ENCODE measurements at regions not wholly inside any gene's neighbourhood (a gene's known extent, or its start where the extent isn't known, plus 50 kb on each side); places are given as distances from the start of the nearest gene placed in this dataset.

DNA sequence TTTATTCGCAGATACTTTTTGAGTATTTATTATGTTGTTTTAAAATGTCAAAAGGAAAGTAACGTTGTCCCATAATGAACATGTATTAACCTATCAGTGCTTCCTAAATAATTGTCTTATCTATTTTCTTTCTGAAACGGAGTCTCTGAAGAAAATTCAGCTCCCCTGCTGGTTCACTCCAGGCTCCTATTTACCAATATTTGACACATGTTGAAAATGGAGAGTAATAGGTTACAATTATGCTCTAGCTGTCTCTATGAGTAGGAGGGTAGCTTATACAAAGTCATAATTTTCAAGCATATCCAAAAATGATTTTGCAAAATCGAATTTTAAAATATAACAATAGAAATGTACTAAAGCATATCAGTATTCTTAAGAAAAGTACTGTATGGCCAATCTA is 844.1 kb downstream of the CDH18 start:
- no peak for DNase-seq (ENCODE audit: low read depth, low spot score)
- TF ChIP-seq, protein P1, sequence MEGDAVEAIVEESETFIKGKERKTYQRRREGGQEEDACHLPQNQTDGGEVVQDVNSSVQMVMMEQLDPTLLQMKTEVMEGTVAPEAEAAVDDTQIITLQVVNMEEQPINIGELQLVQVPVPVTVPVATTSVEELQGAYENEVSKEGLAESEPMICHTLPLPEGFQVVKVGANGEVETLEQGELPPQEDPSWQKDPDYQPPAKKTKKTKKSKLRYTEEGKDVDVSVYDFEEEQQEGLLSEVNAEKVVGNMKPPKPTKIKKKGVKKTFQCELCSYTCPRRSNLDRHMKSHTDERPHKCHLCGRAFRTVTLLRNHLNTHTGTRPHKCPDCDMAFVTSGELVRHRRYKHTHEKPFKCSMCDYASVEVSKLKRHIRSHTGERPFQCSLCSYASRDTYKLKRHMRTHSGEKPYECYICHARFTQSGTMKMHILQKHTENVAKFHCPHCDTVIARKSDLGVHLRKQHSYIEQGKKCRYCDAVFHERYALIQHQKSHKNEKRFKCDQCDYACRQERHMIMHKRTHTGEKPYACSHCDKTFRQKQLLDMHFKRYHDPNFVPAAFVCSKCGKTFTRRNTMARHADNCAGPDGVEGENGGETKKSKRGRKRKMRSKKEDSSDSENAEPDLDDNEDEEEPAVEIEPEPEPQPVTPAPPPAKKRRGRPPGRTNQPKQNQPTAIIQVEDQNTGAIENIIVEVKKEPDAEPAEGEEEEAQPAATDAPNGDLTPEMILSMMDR (IDR thresholded peaks at IDR 0.05; ENCODE audit: low read depth, low read length) = no peak
- in situ Hi-C loops (cut with HindIII; ENCODE audit: low sequenced_read_pairs) = no loop called here
- H3K4me3 ChIP-seq (ENCODE audit: low read depth, low read length) = no peak overlapping the region

DNA sequence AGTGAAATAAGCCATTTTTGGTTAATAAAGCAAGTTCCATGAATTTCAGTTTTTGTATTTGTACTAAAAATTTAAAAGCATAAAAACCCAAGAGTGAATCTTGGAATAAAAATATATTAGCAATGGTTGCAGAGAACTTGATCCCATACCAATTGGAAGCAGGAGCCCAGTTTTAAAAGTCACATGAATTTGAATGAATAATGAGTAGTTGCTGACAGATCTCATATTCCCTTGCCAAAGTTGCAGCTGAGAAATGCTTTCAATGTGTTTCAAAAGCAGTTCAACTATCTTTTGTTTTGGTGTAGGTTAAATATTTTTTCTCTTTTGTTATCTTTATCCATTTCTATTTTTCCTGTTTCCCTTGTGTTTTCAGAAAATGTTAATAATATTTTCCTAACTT is 818.6 kb downstream of the CDH18 start:
- no peak overlapping the region for H3K4me3 ChIP-seq (ENCODE audit: low read depth, low read length)
- in situ Hi-C loops (cut with HindIII; ENCODE audit: low sequenced_read_pairs) = no loop called here
- TF ChIP-seq, protein P1 (IDR thresholded peaks at IDR 0.05; ENCODE audit: low read depth, low read length) = no peak
- no peak for DNase-seq (ENCODE audit: low read depth, low spot score)

DNA sequence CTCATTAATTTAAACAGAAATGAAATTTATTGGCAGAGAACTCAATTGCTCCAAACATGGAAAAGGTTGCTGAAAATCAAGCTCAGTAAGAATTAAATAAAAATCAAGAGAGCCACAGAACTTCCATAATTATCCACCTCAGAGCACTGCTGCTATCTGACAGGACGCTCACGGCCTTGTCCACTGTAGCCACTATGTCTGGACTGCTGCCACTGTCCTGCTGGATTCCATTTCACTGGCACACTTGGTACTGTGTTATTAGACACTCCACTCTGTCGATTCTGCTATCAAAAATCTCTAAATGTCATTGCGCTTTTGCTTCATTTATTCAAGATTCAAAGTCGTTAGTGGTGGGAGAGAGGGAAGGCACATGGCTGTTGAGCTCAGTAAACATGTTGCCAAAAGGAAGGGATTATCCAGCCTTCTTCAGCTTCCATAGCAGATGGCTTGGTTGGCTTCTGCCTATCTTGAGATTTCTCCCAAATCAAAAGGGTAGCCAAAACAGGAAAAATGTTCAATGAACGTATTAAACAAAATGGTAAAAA is 815.0 kb downstream of the CDH18 start:
- DNase-seq (ENCODE audit: low read depth, low spot score) = no peak
- TF ChIP-seq, protein P1 (IDR thresholded peaks at IDR 0.05; ENCODE audit: low read depth, low read length) = no peak
- in situ Hi-C loops (cut with HindIII; ENCODE audit: low sequenced_read_pairs) = no loop called here
- H3K4me3 ChIP-seq (ENCODE audit: low read depth, low read length) = no peak overlapping the region

DNA sequence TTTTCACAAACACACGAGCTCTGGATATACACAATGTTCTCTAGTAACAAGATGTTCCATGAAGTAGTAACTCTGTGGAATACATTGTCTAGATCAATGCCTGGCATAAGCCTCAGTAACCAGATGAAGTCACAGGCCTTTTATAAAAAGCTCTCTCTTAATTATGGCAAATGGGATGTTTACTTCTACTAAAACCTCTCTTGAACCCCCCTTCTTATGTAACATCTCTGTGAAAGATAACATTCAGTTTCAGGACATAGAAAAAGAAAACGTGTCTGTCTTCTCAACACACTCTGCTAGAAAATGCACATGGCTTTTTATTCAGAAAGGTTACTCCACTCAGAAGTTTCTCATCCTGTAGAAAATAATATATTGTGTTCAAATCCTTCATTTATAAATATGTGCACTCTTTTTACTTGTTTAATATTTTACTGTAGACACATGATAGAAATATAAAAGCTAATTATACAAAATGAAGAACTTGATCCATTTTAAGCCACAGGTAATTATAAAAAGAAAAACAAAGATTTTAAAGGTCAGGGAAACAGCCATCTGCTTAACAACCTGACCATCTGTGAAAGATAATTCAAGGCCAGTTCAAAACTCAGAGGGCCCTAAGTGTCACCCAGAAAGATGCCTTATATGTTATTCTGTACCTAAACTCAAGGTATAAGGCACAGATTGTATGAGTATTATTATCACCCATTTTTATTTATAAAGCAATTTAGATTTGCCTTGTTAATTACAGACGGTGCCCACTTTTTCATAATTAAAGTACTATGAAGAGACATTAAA is 812.0 kb downstream of the CDH18 start:
- TF ChIP-seq, protein P1 (IDR thresholded peaks at IDR 0.05; ENCODE audit: low read depth, low read length) = no peak
- in situ Hi-C loops (cut with HindIII; ENCODE audit: low sequenced_read_pairs) = no loop called here
- no peak for DNase-seq (ENCODE audit: low read depth, low spot score)

DNA sequence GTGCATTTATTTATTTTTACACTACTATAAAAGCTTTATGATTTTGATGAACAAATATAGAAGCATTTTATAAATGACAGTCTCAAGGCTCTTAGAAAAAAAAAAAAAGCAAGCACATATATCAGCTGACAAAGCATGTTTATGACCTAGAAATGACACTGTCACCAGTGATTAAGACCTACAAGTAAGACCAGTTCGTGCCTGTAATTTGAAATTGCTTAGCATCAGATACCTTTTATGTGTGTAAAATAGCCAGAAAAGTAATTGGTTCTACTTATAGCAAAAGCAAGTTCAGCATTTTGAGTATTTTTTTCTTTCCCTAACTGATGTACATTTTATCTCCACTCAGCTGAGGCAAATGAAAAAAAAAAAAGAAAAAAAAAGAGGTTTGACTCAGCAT is 808.4 kb downstream of the CDH18 start:
- DNase-seq (ENCODE audit: low read depth, low spot score) = no peak
- in situ Hi-C loops (cut with HindIII; ENCODE audit: low sequenced_read_pairs) = no loop called here
- TF ChIP-seq, protein P1 (IDR thresholded peaks at IDR 0.05; ENCODE audit: low read depth, low read length) = no peak
- H3K4me3 ChIP-seq (ENCODE audit: low read depth, low read length) = no peak overlapping the region

More for the DNA sequence above, 812.0 kb downstream of the CDH18 start:
- H3K4me3 ChIP-seq (ENCODE audit: low read depth, low read length) = no peak overlapping the region

DNA sequence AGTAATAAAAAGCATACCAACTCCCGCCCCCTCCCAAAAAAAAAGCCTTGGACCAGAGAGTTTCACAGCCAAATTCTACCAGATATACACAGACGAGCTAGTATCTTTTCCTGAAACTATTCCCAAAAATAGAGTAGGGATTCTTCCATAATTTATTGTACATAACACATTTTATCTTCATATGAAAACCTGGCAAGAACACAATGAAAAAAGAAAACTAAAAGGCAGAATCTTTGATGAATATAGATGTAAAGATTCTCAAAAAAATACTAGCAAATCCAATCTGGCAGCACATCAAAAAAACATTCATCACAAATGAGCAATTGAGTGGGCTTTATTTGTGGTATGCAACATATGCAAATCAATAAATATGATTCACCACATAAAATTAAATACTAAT is 798.8 kb downstream of the CDH18 start:
- TF ChIP-seq, protein P1 (IDR thresholded peaks at IDR 0.05; ENCODE audit: low read depth, low read length) = no peak
- H3K4me3 ChIP-seq (ENCODE audit: low read depth, low read length) = no peak overlapping the region
- no peak for DNase-seq (ENCODE audit: low read depth, low spot score)
- in situ Hi-C loops (cut with HindIII; ENCODE audit: low sequenced_read_pairs) = no loop called here

Data from astrocyte of the spinal cord (primary cell).